ENCODE measurements at regions not wholly inside any gene's neighbourhood (a gene's known extent, or its start where the extent isn't known, plus 50 kb on each side); places are given as distances from the start of the nearest gene placed in this dataset.

GRCh38 chr2:14358774-14359173 lies 273.7 kb upstream of the LRATD1 start:
- Histone ChIP-seq H3K4me1 (ENCODE audit: insufficient read depth, poor library complexity, severe bottlenecking) (no peaks in the 10 kb centered on the region), H3K27ac (ENCODE audit: poor library complexity, severe bottlenecking) (no peak overlapping the region), H3K9me3 (ENCODE audit: severe bottlenecking) (no peaks in the 10 kb centered on the region), H3K27me3 (ENCODE audit: insufficient read depth, poor library complexity, severe bottlenecking) (no peaks in the 10 kb centered on the region), H3K4me3 (ENCODE audit: severe bottlenecking) (no peak overlapping the region), H3K36me3 (ENCODE audit: low read depth) (no peaks in the 10 kb centered on the region)
- ATAC-seq (ENCODE audit: low read depth) (no peak), DNase-seq (ENCODE audit: low spot score) (no peak)
- TF ChIP-seq, protein P1, sequence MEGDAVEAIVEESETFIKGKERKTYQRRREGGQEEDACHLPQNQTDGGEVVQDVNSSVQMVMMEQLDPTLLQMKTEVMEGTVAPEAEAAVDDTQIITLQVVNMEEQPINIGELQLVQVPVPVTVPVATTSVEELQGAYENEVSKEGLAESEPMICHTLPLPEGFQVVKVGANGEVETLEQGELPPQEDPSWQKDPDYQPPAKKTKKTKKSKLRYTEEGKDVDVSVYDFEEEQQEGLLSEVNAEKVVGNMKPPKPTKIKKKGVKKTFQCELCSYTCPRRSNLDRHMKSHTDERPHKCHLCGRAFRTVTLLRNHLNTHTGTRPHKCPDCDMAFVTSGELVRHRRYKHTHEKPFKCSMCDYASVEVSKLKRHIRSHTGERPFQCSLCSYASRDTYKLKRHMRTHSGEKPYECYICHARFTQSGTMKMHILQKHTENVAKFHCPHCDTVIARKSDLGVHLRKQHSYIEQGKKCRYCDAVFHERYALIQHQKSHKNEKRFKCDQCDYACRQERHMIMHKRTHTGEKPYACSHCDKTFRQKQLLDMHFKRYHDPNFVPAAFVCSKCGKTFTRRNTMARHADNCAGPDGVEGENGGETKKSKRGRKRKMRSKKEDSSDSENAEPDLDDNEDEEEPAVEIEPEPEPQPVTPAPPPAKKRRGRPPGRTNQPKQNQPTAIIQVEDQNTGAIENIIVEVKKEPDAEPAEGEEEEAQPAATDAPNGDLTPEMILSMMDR (IDR thresholded peaks at IDR 0.05; ENCODE audit: poor library complexity, severe bottlenecking) = no peak

- Histone ChIP-seq H3K27ac (ENCODE audit: poor library complexity, severe bottlenecking) (no peak overlapping the region), H3K4me3 (ENCODE audit: severe bottlenecking) (no peak overlapping the region), H3K27me3 (ENCODE audit: insufficient read depth, poor library complexity, severe bottlenecking) (no peaks in the 10 kb centered on the region), H3K36me3 (ENCODE audit: low read depth) (no peaks in the 10 kb centered on the region), H3K4me1 (ENCODE audit: insufficient read depth, poor library complexity, severe bottlenecking) (no peaks in the 10 kb centered on the region), H3K9me3 (ENCODE audit: severe bottlenecking) (no peaks in the 10 kb centered on the region)
- TF ChIP-seq, protein P1 (IDR thresholded peaks at IDR 0.05; ENCODE audit: poor library complexity, severe bottlenecking) = no peak
- no peak for ATAC-seq (ENCODE audit: low read depth)
- no peak for DNase-seq (ENCODE audit: low spot score)
These were observed 269.4 kb upstream of the LRATD1 start for GRCh38 chr2:14363137-14363536.

DNA sequence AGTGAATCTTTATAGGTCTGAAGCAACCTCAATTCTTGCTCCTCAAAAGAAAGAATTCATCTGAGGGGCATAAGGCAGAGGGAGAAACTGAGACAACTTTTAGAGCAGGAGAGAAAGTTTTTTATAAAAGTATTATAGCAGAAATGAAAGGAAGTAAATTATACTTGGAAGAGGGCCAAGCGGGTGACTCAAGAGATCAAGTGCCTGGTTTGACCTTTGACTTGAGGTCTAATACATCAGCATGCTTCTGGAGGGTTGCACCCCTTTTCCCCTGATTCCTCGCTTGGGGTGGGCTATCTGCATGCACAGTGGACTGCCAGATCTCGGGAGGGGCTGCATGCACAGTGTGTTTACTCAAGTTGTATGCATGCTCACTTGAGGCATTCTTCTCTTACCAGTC lies 268.5 kb upstream of the LRATD1 start:
- no peaks in the 10 kb centered on the region for H3K27me3 ChIP-seq (ENCODE audit: insufficient read depth, poor library complexity, severe bottlenecking)
- ATAC-seq (ENCODE audit: low read depth) (no peak), DNase-seq (ENCODE audit: low spot score) (no peak)
- no peak overlapping the region for H3K27ac ChIP-seq (ENCODE audit: poor library complexity, severe bottlenecking)
- H3K9me3 ChIP-seq (ENCODE audit: severe bottlenecking) = no peaks in the 10 kb centered on the region
- no peaks in the 10 kb centered on the region for H3K36me3 ChIP-seq (ENCODE audit: low read depth)
- TF ChIP-seq, protein P1 (IDR thresholded peaks at IDR 0.05; ENCODE audit: poor library complexity, severe bottlenecking) = no peak
- no peaks in the 10 kb centered on the region for H3K4me1 ChIP-seq (ENCODE audit: insufficient read depth, poor library complexity, severe bottlenecking)
- H3K4me3 ChIP-seq (ENCODE audit: severe bottlenecking) = no peak overlapping the region

GRCh38 chr2:14364471-14364870 lies 268.0 kb upstream of the LRATD1 start:
- no peaks in the 10 kb centered on the region for H3K36me3 ChIP-seq (ENCODE audit: low read depth)
- TF ChIP-seq, protein P1 (IDR thresholded peaks at IDR 0.05; ENCODE audit: poor library complexity, severe bottlenecking) = no peak
- no peak for ATAC-seq (ENCODE audit: low read depth)
- DNase-seq (ENCODE audit: low spot score) = no peak
- no peaks in the 10 kb centered on the region for H3K27me3 ChIP-seq (ENCODE audit: insufficient read depth, poor library complexity, severe bottlenecking)
- no peaks in the 10 kb centered on the region for H3K9me3 ChIP-seq (ENCODE audit: severe bottlenecking)
- no peaks in the 10 kb centered on the region for H3K4me1 ChIP-seq (ENCODE audit: insufficient read depth, poor library complexity, severe bottlenecking)
- no peak overlapping the region for H3K27ac ChIP-seq (ENCODE audit: poor library complexity, severe bottlenecking)
- no peak overlapping the region for H3K4me3 ChIP-seq (ENCODE audit: severe bottlenecking)

DNA sequence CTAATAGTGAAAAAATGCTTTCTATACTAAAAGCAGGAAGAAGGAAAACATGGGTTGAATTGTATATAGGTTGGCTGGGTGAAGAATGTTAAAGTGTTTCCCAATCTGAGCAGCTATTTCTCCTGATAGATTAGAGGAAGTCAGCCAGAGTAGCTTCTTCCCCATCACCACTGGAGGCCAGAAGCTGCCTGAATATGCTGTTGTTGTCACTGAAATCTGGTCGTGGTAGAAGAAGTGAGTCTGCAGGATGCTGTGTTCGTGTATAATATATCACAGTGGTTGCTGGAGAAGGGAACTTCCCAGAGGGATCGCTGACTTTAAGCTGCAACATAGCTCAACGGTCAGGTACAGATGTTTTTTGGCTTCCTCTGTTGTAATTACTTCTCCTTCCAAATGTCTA lies 247.5 kb upstream of the LRATD1 start:
- no peaks in the 10 kb centered on the region for H3K9me3 ChIP-seq (ENCODE audit: severe bottlenecking)
- no peak overlapping the region for H3K4me3 ChIP-seq (ENCODE audit: severe bottlenecking)
- DNase-seq (ENCODE audit: low spot score) = no peak
- TF ChIP-seq, protein P1 (IDR thresholded peaks at IDR 0.05; ENCODE audit: poor library complexity, severe bottlenecking) = no peak
- H3K27ac ChIP-seq (ENCODE audit: poor library complexity, severe bottlenecking) = no peak overlapping the region
- H3K27me3 ChIP-seq (ENCODE audit: insufficient read depth, poor library complexity, severe bottlenecking) = no peaks in the 10 kb centered on the region
- no peaks in the 10 kb centered on the region for H3K36me3 ChIP-seq (ENCODE audit: low read depth)
- ATAC-seq (ENCODE audit: low read depth) = peak; percentile 23; the same call in 1 of the 3 replicates
- no peaks in the 10 kb centered on the region for H3K4me1 ChIP-seq (ENCODE audit: insufficient read depth, poor library complexity, severe bottlenecking)

Data from RWPE2 (cell line).